Activated CD4-positive, alpha-beta T cell treated with anti-CD3 and anti-CD28 coated beads for 36 hours (primary cell): ENCODE measurements at regions not wholly inside any gene's neighbourhood (a gene's known extent, or its start where the extent isn't known, plus 50 kb on each side); places are given as distances from the start of the nearest gene placed in this dataset.

ENCODE experiments used
- ATAC-seq: fragments of 200-7000 bp; cut with Tn5 transposase; one replicate; pipeline ENCODE4 v1.10.0; 2021; ENCODE audit warnings: mild to moderate bottlenecking, moderate library complexity
- CTCF ChIA-PET: fragments of 350-600 bp; sonication (Branson Sonifier 250); formaldehyde crosslinking; loops from one replicate; lab custom pipeline; 2021; ENCODE audit warnings: antibody characterized with exemption; lab: Charles Lee
- POLR2A ChIA-PET: fragments of 350-600 bp; sonication (Branson Sonifier 250); formaldehyde crosslinking; loops from one replicate; lab custom pipeline; 2021; ENCODE audit warnings: antibody characterized with exemption, inconsistent platforms; lab: Charles Lee
- DNase-seq: peaks from one replicate; pipeline ENCODE4 v3.0.0-alpha.2; 2020
- H3K27ac Mint-ChIP-seq: one replicate; pipeline ENCODE4 v1.8.0; 2021; ENCODE audit warnings: mixed read lengths
- H3K27me3 Mint-ChIP-seq: one replicate; pipeline ENCODE4 v1.8.0; 2021; ENCODE audit warnings: mixed read lengths
- H3K36me3 Mint-ChIP-seq: one replicate; pipeline ENCODE4 v1.8.0; 2021; ENCODE audit warnings: low read depth, mixed read lengths
- H3K4me1 Mint-ChIP-seq: one replicate; pipeline ENCODE4 v1.8.0; 2021; ENCODE audit warnings: mixed read lengths
- H3K4me3 Mint-ChIP-seq: one replicate; pipeline ENCODE4 v1.8.0; 2021; ENCODE audit warnings: mild to moderate bottlenecking, moderate library complexity, mixed read lengths
- H3K9me3 Mint-ChIP-seq: one replicate; pipeline ENCODE4 v1.8.0; 2021; ENCODE audit warnings: low read depth, mixed read lengths
- intact Hi-C, 2 experiments: fragments of 100-400 bp; cut with DNase I in 1 of 2; cut with micrococcal nuclease in 1 of 2; formaldehyde crosslinking; loops; one replicate each; pipeline versions ENCODE4 v1.14.2 to v1.15.1; 2022 to 2024; cut with DNase I, micrococcal nuclease

GRCh38 chr17:69815406-69815805 is 259.6 kb upstream of the KCNJ16 start:
- no peak overlapping the region for H3K27ac Mint-ChIP-seq
- H3K4me1 Mint-ChIP-seq, result no peaks in the 10 kb centered on the region
- ChIA-PET CTCF (no interaction called here), POLR2A (no interaction called here)
- no peaks in the 10 kb centered on the region for H3K27me3 Mint-ChIP-seq
- no peak for DNase-seq
- no peaks in the 10 kb centered on the region for H3K36me3 Mint-ChIP-seq
- no peak overlapping the region for H3K4me3 Mint-ChIP-seq
- ATAC-seq, result no peak
- intact Hi-C loops, result no loop called here
- H3K9me3 Mint-ChIP-seq, result peaks cover 1% of the 10 kb centered on the region

- H3K27ac Mint-ChIP-seq, result no peak overlapping the region
- DNase-seq, result no peak
- no peaks in the 10 kb centered on the region for H3K27me3 Mint-ChIP-seq
- no peaks in the 10 kb centered on the region for H3K36me3 Mint-ChIP-seq
- no peak for ATAC-seq
- POLR2A ChIA-PET, result no interaction called here
- peaks cover 1% of the 10 kb centered on the region for H3K9me3 Mint-ChIP-seq
- no peak overlapping the region for H3K4me3 Mint-ChIP-seq
- H3K4me1 Mint-ChIP-seq, result no peaks in the 10 kb centered on the region
- intact Hi-C loops, result no loop called here
- CTCF ChIA-PET, result no interaction called here
Measured at GRCh38 chr17:69818467-69818866, 256.6 kb upstream of the KCNJ16 start.

- ChIA-PET CTCF (no interaction called here), POLR2A (no interaction called here)
- ATAC-seq (no peak), DNase-seq (no peak)
- no peaks in the 10 kb centered on the region for H3K27me3 Mint-ChIP-seq
- H3K4me3 Mint-ChIP-seq, result no peak overlapping the region
- peaks cover 1% of the 10 kb centered on the region for H3K9me3 Mint-ChIP-seq
- H3K4me1 Mint-ChIP-seq, result no peaks in the 10 kb centered on the region
- H3K27ac Mint-ChIP-seq, result no peak overlapping the region
- no peaks in the 10 kb centered on the region for H3K36me3 Mint-ChIP-seq
- intact Hi-C loops, result loop anchor here in 1 of 2 experiments (10.0 kb wide), 1 partner anchor 185 kb away; no protein-coding TSS in a partner anchor
Measured at GRCh38 chr17:69819316-69820087, 255.5 kb upstream of the KCNJ16 start.

- CTCF ChIA-PET, result no interaction called here
- Mint-ChIP-seq H3K27ac (no peak overlapping the region), H3K4me3 (no peak overlapping the region), H3K36me3 (no peaks in the 10 kb centered on the region), H3K27me3 (no peaks in the 10 kb centered on the region), H3K4me1 (no peaks in the 10 kb centered on the region), H3K9me3 (peaks cover 1% of the 10 kb centered on the region)
- ATAC-seq, result no peak
- no peak for DNase-seq
- POLR2A ChIA-PET, result no interaction called here
- intact Hi-C loops, result loop anchor here in 1 of 2 experiments (10.0 kb wide), 1 partner anchor 184 kb away; no protein-coding TSS in a partner anchor
Measured at GRCh38 chr17:69820876-69821473, 254.1 kb upstream of the KCNJ16 start.

GRCh38 chr17:69822314-69822875 is 252.6 kb upstream of the KCNJ16 start:
- ATAC-seq (no peak), DNase-seq (no peak)
- Mint-ChIP-seq H3K36me3 (no peaks in the 10 kb centered on the region), H3K27me3 (no peaks in the 10 kb centered on the region), H3K4me1 (no peaks in the 10 kb centered on the region), H3K27ac (no peak overlapping the region), H3K4me3 (no peak overlapping the region), H3K9me3 (no peaks in the 10 kb centered on the region)
- ChIA-PET CTCF (interaction anchor here (1.2 kb wide), 1 partner anchor 260 kb away, joined by 3 read pairs; no protein-coding TSS in a partner anchor), POLR2A (no interaction called here)
- intact Hi-C loops, result loop anchor here in 1 of 2 experiments (10.0 kb wide), 1 partner anchor 182 kb away; no protein-coding TSS in a partner anchor

- CTCF ChIA-PET, result no interaction called here
- POLR2A ChIA-PET, result no interaction called here
- Mint-ChIP-seq H3K4me3 (no peak overlapping the region), H3K9me3 (no peaks in the 10 kb centered on the region), H3K27ac (no peak overlapping the region), H3K27me3 (peaks cover 2% of the 10 kb centered on the region), H3K36me3 (no peaks in the 10 kb centered on the region), H3K4me1 (no peaks in the 10 kb centered on the region)
- ATAC-seq (no peak), DNase-seq (no peak)
- intact Hi-C loops, result loop anchor here in 1 of 2 experiments (10.0 kb wide), 1 partner anchor 177 kb away; no protein-coding TSS in a partner anchor
Measured at GRCh38 chr17:69828087-69828486, 246.9 kb upstream of the KCNJ16 start.

DNA sequence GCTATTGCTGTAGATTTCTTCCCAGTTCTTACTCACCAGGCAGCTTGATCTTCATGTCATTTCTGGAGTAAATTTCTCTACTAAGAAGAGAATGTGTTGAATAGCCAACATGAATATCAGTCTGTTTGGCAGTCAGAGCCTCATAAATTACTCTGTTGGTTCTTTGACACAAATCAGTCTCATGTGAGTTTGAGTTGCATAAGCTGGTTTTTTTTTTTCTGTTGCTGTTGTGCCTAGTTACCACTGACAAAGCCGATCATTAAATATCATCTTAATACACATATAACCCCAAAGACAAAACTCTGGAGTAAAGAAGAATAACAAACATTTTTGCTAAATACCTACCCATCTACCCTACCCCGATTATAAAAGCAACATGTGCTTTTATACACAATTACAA is 240.5 kb upstream of the KCNJ16 start:
- H3K27me3 Mint-ChIP-seq, result peaks cover 6% of the 10 kb centered on the region
- ATAC-seq (no peak), DNase-seq (no peak)
- intact Hi-C loops, result no loop called here
- ChIA-PET POLR2A (no interaction called here), CTCF (no interaction called here)
- peaks cover 3% of the 10 kb centered on the region for H3K9me3 Mint-ChIP-seq
- no peak overlapping the region for H3K27ac Mint-ChIP-seq
- no peak overlapping the region for H3K4me3 Mint-ChIP-seq
- no peaks in the 10 kb centered on the region for H3K4me1 Mint-ChIP-seq
- no peaks in the 10 kb centered on the region for H3K36me3 Mint-ChIP-seq

GRCh38 chr17:69851736-69852135 is 223.3 kb upstream of the KCNJ16 start:
- H3K27me3 Mint-ChIP-seq, result no peaks in the 10 kb centered on the region
- no peaks in the 10 kb centered on the region for H3K9me3 Mint-ChIP-seq
- intact Hi-C loops, result no loop called here
- no peak for ATAC-seq
- H3K27ac Mint-ChIP-seq, result no peak overlapping the region
- no peak for DNase-seq
- no peak overlapping the region for H3K4me3 Mint-ChIP-seq
- CTCF ChIA-PET, result no interaction called here
- POLR2A ChIA-PET, result no interaction called here
- no peaks in the 10 kb centered on the region for H3K36me3 Mint-ChIP-seq
- H3K4me1 Mint-ChIP-seq, result no peaks in the 10 kb centered on the region

DNA sequence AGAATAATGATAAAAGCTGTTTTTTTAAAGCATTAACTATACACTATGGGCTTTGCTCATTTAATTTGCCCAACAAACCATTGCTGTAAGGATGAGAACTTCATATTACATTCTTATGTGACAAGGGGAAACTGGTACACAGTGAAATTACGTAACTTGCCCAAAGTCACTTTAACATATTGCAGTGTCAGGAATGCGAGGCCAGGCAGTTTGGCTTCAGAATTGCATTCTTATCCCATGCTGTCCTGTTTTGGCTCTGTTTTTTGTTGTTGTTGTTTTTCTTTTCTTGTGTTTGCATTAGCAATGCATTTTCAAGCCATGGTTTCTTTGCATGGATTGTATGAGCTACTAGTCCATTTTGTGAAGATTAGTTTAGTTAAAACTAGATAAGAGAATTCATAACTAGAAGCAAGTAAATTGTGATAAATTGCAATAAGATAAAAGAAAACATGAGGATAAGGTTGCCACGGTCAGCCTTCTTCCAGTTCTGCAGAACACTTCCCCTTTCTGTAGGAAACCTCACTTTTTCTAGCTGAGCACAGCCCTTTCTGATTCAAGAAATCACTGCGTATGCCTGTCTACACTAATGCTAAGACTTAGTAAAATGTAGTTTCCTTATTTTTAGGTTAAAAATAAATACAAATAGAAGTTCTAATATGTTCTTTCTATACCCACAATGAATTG is 221.3 kb upstream of the KCNJ16 start:
- no peak overlapping the region for H3K27ac Mint-ChIP-seq
- intact Hi-C loops, result no loop called here
- H3K27me3 Mint-ChIP-seq, result no peaks in the 10 kb centered on the region
- DNase-seq (no peak), ATAC-seq (no peak)
- H3K4me1 Mint-ChIP-seq, result no peaks in the 10 kb centered on the region
- CTCF ChIA-PET, result no interaction called here
- POLR2A ChIA-PET, result no interaction called here
- H3K9me3 Mint-ChIP-seq, result peaks cover 4% of the 10 kb centered on the region
- H3K36me3 Mint-ChIP-seq, result no peaks in the 10 kb centered on the region
- no peak overlapping the region for H3K4me3 Mint-ChIP-seq

GRCh38 chr17:69854225-69854780 is 220.7 kb upstream of the KCNJ16 start:
- no peaks in the 10 kb centered on the region for H3K36me3 Mint-ChIP-seq

DNA sequence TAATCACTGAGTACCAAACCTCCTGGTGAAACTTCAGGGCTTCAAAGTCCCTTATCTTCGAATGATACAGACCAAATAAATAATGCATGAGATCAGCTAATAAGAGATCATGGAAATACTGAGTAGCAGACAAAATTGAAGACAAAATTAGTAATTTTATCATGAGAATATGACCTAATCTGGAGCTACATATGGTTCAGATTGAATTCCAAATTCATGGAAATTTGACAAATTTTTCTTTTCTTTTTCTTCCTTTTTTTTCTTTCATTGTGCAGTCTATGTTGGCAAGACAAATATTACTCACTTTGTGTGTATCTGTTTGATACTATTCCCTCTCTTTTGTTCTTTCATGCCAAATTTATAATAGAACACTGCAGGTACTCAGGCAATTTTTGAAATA is 218.1 kb upstream of the KCNJ16 start:
- ATAC-seq (no peak), DNase-seq (no peak)
- Mint-ChIP-seq H3K27ac (no peak overlapping the region), H3K9me3 (peaks cover 7% of the 10 kb centered on the region), H3K36me3 (no peaks in the 10 kb centered on the region), H3K4me3 (no peak overlapping the region), H3K4me1 (no peaks in the 10 kb centered on the region), H3K27me3 (no peaks in the 10 kb centered on the region)
- POLR2A ChIA-PET, result no interaction called here
- CTCF ChIA-PET, result no interaction called here
- intact Hi-C loops, result no loop called here

More at GRCh38 chr17:69854225-69854780, 220.7 kb upstream of the KCNJ16 start:
- H3K27me3 Mint-ChIP-seq, result no peaks in the 10 kb centered on the region
- intact Hi-C loops, result no loop called here
- H3K4me1 Mint-ChIP-seq, result no peaks in the 10 kb centered on the region
- ATAC-seq (no peak), DNase-seq (no peak)
- no peak overlapping the region for H3K4me3 Mint-ChIP-seq
- POLR2A ChIA-PET, result no interaction called here
- peaks cover 7% of the 10 kb centered on the region for H3K9me3 Mint-ChIP-seq
- H3K27ac Mint-ChIP-seq, result no peak overlapping the region
- CTCF ChIA-PET, result no interaction called here
